ENCODE measurements at regions not wholly inside any gene's neighbourhood (a gene's known extent, or its start where the extent isn't known, plus 50 kb on each side); places are given as distances from the start of the nearest gene placed in this dataset.
"Not testable (repeated sequence)": the region's sequence is repeated elsewhere in the genome, so short reads cannot be mapped to it uniquely, and the experiment has no call there.

- in situ Hi-C loops (cut with MboI; ENCODE audit: low sequenced_read_pairs), result not testable (repeated sequence)
Measured at GRCh38 chr15:44817797-44818196, 81.5 kb downstream of the TRIM69 start.

DNA sequence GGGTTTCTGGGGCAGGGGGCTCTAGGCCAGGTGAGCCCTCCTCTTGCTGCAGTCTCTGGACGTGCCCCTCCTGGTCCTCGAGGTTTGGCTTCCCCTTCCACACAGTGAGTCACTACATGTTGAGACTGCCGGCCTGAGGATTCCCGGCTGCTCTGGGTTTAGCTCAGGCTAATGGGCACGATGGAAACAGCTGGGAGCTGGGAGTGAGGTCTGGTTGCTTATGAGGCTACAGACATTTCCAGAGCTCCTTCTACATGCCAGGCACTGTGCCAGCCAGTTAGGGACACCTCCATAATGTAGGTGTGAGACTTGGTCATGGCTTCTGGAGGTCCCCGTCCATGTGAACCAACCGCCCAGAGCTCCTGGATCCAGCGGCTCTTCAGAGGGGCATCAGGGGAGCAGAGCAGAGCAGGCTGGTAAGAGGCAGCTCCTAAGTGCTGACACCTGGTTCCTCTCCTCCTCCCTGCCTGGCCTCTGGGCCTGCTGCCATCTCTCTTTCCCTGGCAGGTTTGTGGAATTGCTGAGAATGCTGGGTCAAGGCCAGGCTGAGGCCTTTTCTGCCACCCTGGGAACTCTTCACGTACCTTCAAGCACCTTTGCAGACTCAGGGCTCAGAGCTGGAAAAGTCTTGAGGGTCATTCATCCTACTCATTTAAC, 83.1 kb downstream of the TRIM69 start:
- in situ Hi-C loops (cut with MboI; ENCODE audit: low sequenced_read_pairs), result not testable (repeated sequence)

- in situ Hi-C loops (cut with MboI; ENCODE audit: low sequenced_read_pairs), result not testable (repeated sequence)
Measured at GRCh38 chr15:44820535-44820934, 84.2 kb downstream of the TRIM69 start.

- in situ Hi-C loops (cut with MboI; ENCODE audit: low sequenced_read_pairs), result not testable (repeated sequence)
Measured at GRCh38 chr15:44820967-44821366, 84.6 kb downstream of the TRIM69 start.

DNA sequence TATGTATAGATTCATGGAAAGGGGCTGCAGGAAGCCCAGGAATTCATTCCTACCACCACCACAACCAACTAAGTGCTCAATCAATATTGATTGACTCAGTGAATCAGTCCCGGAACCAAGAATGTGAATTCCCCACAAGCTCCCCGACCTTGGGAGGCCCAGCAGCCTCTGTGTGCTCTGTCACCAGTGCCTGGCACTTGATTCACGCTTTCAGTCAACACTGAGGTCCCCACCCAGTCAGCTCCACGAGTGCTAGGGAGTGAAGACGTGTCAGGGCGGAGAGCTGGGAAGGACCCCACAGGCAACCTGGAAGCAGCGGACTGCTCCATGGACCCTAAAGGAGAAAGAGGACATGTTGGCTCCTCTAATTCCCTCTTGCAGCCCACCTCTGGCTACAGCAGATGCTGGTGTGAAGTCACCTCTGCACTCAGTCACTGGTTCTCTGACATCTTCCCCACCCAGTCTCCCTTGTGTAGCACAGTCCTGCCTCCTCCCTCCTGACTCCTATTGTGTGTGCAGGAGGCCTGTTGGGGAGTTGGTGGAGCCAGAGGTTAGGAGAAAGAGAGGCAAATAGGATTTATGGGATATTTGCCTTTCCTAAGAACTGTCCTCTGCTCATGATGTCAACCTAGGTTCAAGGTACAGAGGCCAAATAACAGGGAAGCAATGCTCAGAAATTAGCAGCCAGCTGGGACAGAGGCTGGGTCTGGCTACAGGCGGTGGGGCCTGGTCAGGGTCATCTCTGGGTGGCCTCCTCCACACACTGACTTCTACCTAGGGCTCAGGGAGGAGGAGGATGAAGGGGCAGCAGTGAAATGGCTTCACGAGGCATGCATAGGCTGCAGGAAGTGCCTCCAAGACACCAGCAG, 88.2 kb downstream of the TRIM69 start:
- in situ Hi-C loops (cut with MboI; ENCODE audit: low sequenced_read_pairs), result not testable (repeated sequence)

- in situ Hi-C loops (cut with MboI; ENCODE audit: low sequenced_read_pairs), result not testable (repeated sequence)
Measured at GRCh38 chr15:44826583-44826982, 90.3 kb downstream of the TRIM69 start.

- in situ Hi-C loops (cut with MboI; ENCODE audit: low sequenced_read_pairs), result not testable (repeated sequence)
Measured at GRCh38 chr15:44828229-44828914, 92.0 kb downstream of the TRIM69 start.

DNA sequence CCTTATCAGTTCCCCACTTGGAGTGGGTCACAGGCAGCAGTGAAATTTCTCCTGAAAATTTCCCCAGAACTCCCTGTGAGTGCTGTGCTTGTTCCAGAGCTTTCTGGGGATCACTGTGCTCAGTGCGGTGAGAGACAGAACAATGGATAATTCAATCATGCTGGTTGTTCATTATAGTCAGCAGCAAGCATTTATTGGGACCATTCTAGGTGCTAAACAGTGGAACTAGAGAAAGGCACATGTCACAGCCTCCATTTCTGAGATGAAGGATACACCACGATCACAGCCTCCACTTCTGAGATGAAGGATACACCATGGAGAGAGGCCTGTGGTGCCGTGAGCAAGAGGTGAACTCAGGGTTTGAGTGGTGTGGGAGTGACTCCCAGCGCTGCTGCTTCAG, 92.8 kb downstream of the TRIM69 start:
- in situ Hi-C loops (cut with MboI; ENCODE audit: low sequenced_read_pairs), result not testable (repeated sequence)

DNA sequence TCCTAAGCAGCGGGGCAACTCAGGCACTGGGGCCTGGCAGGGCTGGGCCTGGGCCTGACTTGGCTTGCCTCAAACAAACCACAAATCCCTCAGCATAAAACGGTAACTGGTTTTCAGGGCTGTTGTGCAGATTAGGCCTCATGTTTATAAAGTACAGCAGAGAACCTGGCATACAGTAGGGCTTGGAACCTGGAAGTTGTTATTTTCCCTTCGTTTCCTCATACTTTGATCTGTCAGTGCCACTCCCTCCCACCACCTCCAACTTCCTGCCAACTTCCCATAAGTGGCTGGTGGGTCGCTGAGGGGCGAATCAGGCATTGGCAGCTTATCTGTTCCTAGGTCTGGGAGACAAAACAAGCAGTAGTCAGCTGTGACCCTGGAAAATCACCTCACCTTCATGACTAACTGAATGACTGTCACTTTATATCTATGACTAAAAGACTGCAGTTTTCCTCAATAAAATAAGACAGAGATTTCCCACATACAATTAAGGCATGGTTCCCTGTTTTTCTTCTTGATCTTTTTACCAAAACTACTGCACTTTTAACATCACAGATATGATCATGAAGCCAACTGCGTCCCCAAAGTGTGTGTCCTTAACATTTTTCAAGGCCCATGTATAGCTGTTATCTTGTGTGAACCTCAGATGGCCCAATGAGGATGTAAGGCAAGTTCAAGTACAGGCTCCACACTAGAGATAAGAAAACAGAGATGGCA, 94.5 kb downstream of the TRIM69 start:
- in situ Hi-C loops (cut with MboI; ENCODE audit: low sequenced_read_pairs), result not testable (repeated sequence)

DNA sequence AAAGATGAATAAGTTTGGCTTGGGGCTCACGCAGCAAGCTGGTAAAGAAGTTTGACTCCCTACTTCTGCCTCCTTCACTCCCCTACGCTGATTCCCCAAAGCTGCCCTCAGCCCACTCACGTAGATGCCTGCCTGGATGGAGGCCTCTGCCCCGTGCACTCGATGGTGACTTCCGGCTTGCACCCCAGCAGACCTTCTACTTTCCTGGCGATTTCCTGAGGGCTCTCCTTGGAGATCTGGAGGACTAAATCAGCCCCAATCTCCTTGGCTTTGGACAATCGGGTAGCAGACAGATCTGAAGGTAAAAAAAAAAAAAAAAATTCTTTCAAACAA, 95.0 kb downstream of the TRIM69 start:
- in situ Hi-C loops (cut with MboI; ENCODE audit: low sequenced_read_pairs), result not testable (repeated sequence)

- in situ Hi-C loops (cut with MboI; ENCODE audit: low sequenced_read_pairs), result not testable (repeated sequence)
Measured at GRCh38 chr15:44832133-44832532, 95.8 kb downstream of the TRIM69 start.

DNA sequence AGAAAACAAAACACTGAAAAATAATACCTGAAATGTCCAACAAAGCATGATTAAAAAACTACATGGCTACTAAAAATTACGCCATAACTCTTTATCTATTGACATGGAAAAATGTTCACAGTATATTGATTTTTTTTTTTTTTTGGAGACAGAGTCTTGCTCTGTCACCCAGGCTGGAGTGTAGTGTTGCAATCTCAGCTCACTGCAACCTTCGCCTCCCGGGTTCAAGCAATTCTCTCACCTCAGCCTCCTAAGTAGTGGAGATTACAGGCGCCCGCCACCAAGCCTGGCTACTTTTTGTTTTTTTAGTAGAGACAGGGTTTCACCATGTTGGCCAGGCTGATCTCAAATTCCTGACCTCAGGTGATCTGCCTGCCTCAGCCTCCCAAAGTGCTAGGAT, 96.8 kb downstream of the TRIM69 start:
- in situ Hi-C loops (cut with MboI; ENCODE audit: low sequenced_read_pairs), result not testable (repeated sequence)

GRCh38 chr15:44833761-44834160, 97.4 kb downstream of the TRIM69 start:
- in situ Hi-C loops (cut with MboI; ENCODE audit: low sequenced_read_pairs), result not testable (repeated sequence)

GRCh38 chr15:44835082-44835481, 98.8 kb downstream of the TRIM69 start:
- in situ Hi-C loops (cut with MboI; ENCODE audit: low sequenced_read_pairs), result not testable (repeated sequence)

DNA sequence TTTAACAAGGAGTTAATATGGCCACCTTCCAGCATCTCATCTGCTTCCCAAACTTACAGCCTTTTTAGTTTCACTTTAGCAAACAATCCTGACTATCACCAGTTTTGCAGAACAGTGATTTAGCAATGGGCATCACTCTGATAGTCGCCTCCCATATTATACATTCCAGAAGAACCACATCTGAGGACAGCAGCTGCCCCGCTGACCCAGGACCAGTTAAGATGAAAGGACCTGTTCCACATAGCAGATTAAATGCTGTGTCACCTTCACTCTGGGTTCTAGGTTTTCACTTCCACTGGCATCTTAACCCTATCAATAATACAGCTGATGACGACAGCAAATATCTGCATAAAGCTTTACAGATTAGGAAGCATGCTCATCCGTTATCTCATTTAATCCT, 99.8 kb downstream of the TRIM69 start:
- in situ Hi-C loops (cut with MboI; ENCODE audit: low sequenced_read_pairs), result no loop called here

- in situ Hi-C loops (cut with MboI; ENCODE audit: low sequenced_read_pairs), result not testable (repeated sequence)
Measured at GRCh38 chr15:44838929-44839328, 102.6 kb downstream of the TRIM69 start.

DNA sequence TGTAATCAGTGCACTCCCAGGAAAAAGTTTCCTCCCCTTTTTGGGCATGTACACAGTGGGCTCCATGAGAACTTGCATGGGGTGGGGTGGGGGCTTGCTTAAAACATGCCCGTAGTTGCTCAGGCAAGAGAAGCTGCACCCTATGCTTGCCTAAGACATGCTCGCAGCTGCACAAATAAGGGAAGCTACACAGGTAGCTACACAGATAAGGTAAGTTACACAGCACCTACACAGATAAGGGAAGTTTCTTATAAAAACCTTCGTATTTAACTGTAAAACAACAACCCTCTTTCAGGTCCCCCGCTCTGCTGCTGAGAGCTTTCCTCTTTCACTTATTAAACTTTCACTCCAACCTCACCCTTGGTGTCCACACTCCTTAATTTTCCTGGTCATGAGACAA, 105.4 kb downstream of the TRIM69 start:
- in situ Hi-C loops (cut with MboI; ENCODE audit: low sequenced_read_pairs), result not testable (repeated sequence)

DNA sequence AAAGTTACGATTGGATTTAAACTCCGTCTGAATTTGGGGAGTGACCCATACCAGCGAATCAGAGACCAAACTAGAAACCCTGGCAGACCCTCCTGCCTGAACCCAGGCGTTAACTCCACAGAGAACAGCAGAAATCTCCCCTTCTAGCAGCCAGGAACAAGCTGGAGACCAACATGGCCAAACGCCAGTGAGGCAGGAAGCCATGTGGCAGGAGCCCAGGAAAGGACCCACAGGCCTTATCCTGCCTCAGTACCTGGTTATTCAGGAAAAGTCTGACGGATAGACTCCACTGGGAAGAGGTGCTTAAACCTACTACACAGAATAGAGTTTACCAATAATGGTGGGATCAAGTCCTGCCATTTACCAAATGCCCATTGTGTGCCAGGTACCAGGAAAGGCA, 106.6 kb downstream of the TRIM69 start:
- in situ Hi-C loops (cut with MboI; ENCODE audit: low sequenced_read_pairs), result not testable (repeated sequence)

- in situ Hi-C loops (cut with MboI; ENCODE audit: low sequenced_read_pairs), result not testable (repeated sequence)
Measured at GRCh38 chr15:44844936-44845335, 108.6 kb downstream of the TRIM69 start.

GRCh38 chr15:44846156-44846555, 109.8 kb downstream of the TRIM69 start:
- in situ Hi-C loops (cut with MboI; ENCODE audit: low sequenced_read_pairs), result not testable (repeated sequence)

DNA sequence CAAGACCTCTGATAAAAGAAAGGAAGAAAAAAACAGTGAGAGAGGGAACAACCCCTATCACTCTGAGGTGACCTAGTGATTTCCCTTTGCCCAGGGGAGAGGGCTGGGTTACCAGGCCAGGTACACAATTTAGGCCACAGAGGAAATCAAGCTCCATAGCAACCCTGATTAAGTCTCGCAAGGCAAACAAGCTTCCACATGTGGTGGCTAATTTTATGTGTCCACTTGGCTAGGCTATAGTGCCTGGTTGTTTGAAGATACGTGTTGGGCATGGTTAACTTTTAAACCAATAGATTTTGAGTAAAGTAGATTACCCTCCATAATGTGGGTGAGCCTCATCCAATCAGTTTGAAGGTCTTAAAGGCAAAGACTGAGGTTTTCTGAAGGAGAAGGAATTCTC, 108.9 kb upstream of the TERB2 start:
- in situ Hi-C loops (cut with MboI; ENCODE audit: low sequenced_read_pairs), result not testable (repeated sequence)

All from HL-60/S4 (cell line).